DND-41 (cell line): ENCODE measurements at regions not wholly inside any gene's neighbourhood (a gene's known extent, or its start where the extent isn't known, plus 50 kb on each side); places are given as distances from the start of the nearest gene placed in this dataset.

Experiments
- ATAC-seq: fragments of 200-7000 bp; cut with Tn5 transposase; 3 replicates; pipeline ENCODE4 v1.9.1; 2021; ENCODE audit warnings: low read depth; ENCODE audit not compliant: insufficient read depth
- DNase-seq: peaks from one replicate; pipeline ENCODE4 v3.0.0-alpha.2; 2020
- H2AFZ ChIP-seq: 2 replicates; pipeline ENCODE4 v1.6.0; 2012; ENCODE audit warnings: low read depth, low read length
- H3K27ac ChIP-seq: 2 replicates; pipeline ENCODE4 v1.5.1; 2012; ENCODE audit warnings: low read length, inconsistent platforms
- H3K27me3 ChIP-seq: fragments of 200-600 bp; sonication (generic); 2 replicates; pipeline ENCODE4 v1.6.0; 2012; ENCODE audit warnings: low read length, mild to moderate bottlenecking, inconsistent platforms; ENCODE audit not compliant: insufficient read depth, poor library complexity
- H3K36me3 ChIP-seq: 2 replicates; pipeline ENCODE4 v1.5.1; 2012; ENCODE audit warnings: low read length, inconsistent platforms; ENCODE audit not compliant: insufficient read depth
- H3K4me1 ChIP-seq: 2 replicates; pipeline ENCODE4 v1.5.1; 2012; ENCODE audit warnings: mild to moderate bottlenecking, low read length; ENCODE audit not compliant: insufficient read depth
- H3K4me2 ChIP-seq: 2 replicates; pipeline ENCODE4 v1.6.0; 2012; ENCODE audit warnings: mild to moderate bottlenecking, moderate library complexity, low read length, inconsistent platforms; ENCODE audit not compliant: insufficient read depth
- H3K4me3 ChIP-seq, 2 experiments: fragments of 200-600 bp in 1 of 2; shearing (Covaris generic) in 1 of 2; 2 replicates each; pipeline ENCODE4 v1.5.1; 2012 to 2016; ENCODE audit warnings: inconsistent platforms in 2 of 2, low read length in 2 of 2, mild to moderate bottlenecking in 2 of 2, low read depth in 1 of 2, moderate library complexity in 1 of 2
- H3K79me2 ChIP-seq: 2 replicates; pipeline ENCODE4 v1.6.0; 2012; ENCODE audit warnings: low read length, inconsistent platforms; ENCODE audit not compliant: insufficient read depth
- H3K9ac ChIP-seq: 2 replicates; pipeline ENCODE4 v1.6.0; 2012; ENCODE audit warnings: low read depth, mild to moderate bottlenecking, inconsistent platforms, low read length, moderate library complexity
- H3K9me3 ChIP-seq: 2 replicates; pipeline ENCODE4 v1.5.1; 2012; ENCODE audit warnings: low read length, moderate library complexity, mild to moderate bottlenecking, inconsistent platforms; ENCODE audit not compliant: insufficient read depth, severe bottlenecking
- H4K20me1 ChIP-seq: 2 replicates; pipeline ENCODE4 v1.6.0; 2012; ENCODE audit warnings: low read length; ENCODE audit not compliant: insufficient read depth
- EZH2 ChIP-seq: IDR thresholded peaks from 3 replicates; pipeline ENCODE4 v1.6.1; 2012; ENCODE audit warnings: borderline replicate concordance, low read depth, mild to moderate bottlenecking, moderate library complexity, low read length, inconsistent platforms; ENCODE audit not compliant: severe bottlenecking
- TF ChIP-seq, protein P1 (sequence below): IDR thresholded peaks from 2 replicates; pipeline ENCODE4 v1.5.1; 2012; ENCODE audit warnings: borderline replicate concordance, low read length, moderate library complexity, mild to moderate bottlenecking; ENCODE audit not compliant: poor library complexity, severe bottlenecking; ENCODE audit errors: extremely low read depth

DNA sequence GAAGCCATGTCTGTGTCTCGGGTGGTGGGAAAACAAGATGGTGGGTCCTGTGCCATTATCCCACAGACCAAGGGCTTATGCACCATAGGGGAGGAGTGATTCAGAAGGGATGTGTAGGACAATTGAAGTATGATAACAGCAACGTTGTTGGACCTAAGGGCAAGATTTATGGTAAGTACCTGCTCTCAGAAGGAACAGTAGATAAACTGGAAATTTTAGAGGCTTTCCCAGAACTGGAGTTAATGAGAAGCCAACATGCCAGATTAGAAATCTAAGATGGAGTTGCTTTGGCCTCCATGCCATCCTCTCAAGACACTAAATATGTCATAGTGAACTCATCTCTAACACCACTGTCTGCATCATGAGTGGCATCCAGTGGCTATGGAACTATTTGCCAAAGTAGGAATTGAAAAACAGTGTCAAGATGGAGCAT lies 84.7 kb upstream of the MYLIP start:
- H3K4me2 ChIP-seq, result no peak overlapping the region
- H2AFZ ChIP-seq, result no peak overlapping the region
- no peaks in the 10 kb centered on the region for H3K27me3 ChIP-seq

DNA sequence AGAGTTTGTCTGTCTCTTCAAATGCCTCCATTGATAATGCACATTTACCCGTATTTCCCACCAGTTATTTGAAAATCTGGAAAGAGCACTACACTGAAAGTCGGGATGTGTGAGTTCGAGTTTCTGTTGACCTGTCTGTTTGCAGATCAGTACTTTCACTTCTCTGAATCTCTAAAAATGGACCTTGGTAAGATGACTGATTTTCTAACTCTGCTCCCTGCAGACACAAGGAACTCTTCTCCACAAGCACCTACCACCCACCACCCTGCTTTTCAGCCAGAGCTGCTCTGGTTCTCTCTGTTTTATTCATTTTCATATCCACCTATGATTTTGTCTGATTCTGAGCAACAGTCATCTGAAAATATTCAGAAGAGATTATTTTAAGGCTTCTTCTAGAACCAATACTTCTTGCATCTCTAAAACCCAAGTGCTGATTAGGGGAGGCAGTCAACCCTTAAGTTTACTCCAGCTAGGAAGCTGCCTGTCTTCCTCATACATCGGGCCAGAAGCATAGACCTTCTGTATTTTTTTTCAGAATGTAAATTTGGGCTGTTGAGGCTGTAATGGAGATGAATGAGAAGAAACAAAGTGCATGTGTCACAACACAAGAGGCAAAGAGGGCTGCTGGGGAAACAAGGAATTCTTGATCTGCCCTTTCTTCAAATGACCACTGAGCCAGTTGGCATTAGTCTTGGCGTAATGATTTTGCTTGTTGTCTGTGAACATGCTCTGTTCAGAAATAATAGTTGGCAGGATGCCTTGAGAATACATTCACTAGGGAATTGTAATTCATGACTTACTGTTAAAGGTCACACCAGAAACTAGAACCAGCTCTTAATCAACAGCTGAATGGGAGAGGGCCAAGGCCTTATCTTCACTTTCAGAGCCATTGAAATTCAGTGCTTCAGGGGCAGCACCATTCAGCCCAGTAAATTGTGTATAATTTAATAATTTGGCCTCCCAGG lies 85.4 kb upstream of the MYLIP start:
- Histone ChIP-seq H3K4me1 (no peaks in the 10 kb centered on the region), H3K4me2 (no peak overlapping the region), H3K9me3 (no peaks in the 10 kb centered on the region), H2AFZ (no peak overlapping the region), H3K9ac (no peak overlapping the region), H3K4me3 (no peak overlapping the region), H3K27me3 (no peaks in the 10 kb centered on the region), H4K20me1 (no peaks in the 10 kb centered on the region), H3K36me3 (no peaks in the 10 kb centered on the region), H3K79me2 (no peaks in the 10 kb centered on the region), H3K27ac (no peak overlapping the region)
- TF ChIP-seq, protein P1, sequence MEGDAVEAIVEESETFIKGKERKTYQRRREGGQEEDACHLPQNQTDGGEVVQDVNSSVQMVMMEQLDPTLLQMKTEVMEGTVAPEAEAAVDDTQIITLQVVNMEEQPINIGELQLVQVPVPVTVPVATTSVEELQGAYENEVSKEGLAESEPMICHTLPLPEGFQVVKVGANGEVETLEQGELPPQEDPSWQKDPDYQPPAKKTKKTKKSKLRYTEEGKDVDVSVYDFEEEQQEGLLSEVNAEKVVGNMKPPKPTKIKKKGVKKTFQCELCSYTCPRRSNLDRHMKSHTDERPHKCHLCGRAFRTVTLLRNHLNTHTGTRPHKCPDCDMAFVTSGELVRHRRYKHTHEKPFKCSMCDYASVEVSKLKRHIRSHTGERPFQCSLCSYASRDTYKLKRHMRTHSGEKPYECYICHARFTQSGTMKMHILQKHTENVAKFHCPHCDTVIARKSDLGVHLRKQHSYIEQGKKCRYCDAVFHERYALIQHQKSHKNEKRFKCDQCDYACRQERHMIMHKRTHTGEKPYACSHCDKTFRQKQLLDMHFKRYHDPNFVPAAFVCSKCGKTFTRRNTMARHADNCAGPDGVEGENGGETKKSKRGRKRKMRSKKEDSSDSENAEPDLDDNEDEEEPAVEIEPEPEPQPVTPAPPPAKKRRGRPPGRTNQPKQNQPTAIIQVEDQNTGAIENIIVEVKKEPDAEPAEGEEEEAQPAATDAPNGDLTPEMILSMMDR, result no peak
- TF ChIP-seq EZH2, result no peak
- ATAC-seq, result no peak
- DNase-seq, result no peak

More for the DNA sequence above, 84.7 kb upstream of the MYLIP start:
- Histone ChIP-seq H3K36me3 (no peaks in the 10 kb centered on the region), H3K4me3 (no peak overlapping the region), H3K4me1 (no peaks in the 10 kb centered on the region), H3K9ac (no peak overlapping the region), H3K27ac (no peak overlapping the region), H3K9me3 (no peaks in the 10 kb centered on the region), H3K79me2 (no peaks in the 10 kb centered on the region), H4K20me1 (no peaks in the 10 kb centered on the region)
- TF ChIP-seq EZH2, result no peak
- TF ChIP-seq, protein P1, result no peak
- no peak for DNase-seq
- no peak for ATAC-seq

GRCh38 chr6:16042751-16043150 lies 86.1 kb upstream of the MYLIP start:
- Histone ChIP-seq H3K79me2 (no peaks in the 10 kb centered on the region), H3K4me1 (no peaks in the 10 kb centered on the region), H3K9ac (no peak overlapping the region), H2AFZ (no peak overlapping the region), H4K20me1 (no peaks in the 10 kb centered on the region), H3K27me3 (no peaks in the 10 kb centered on the region), H3K36me3 (no peaks in the 10 kb centered on the region), H3K4me2 (no peak overlapping the region), H3K9me3 (no peaks in the 10 kb centered on the region), H3K27ac (no peak overlapping the region), H3K4me3 (no peak overlapping the region)
- ATAC-seq, result no peak
- DNase-seq, result no peak
- TF ChIP-seq, protein P1, result no peak
- TF ChIP-seq EZH2, result no peak
